Psoas muscle (tissue), 7 donors: ENCODE measurements at regions not wholly inside any gene's neighbourhood (a gene's known extent, or its start where the extent isn't known, plus 50 kb on each side); places are given as distances from the start of the nearest gene placed in this dataset.
A peak's percentile ranks its signal among the peaks of the same experiment; 100 is the strongest.

ENCODE experiments used
- ATAC-seq, 4 donors: fragments of 200-7000 bp; cut with Tn5 transposase; one replicate each; pipeline ENCODE4 v1.9.1; 2020; ENCODE audit warnings: moderate library complexity in 3 of 4, mild to moderate bottlenecking in 2 of 4
- DNase-seq, 2 donors: peaks; one replicate each; pipeline ENCODE4 v3.0.0-alpha.2; 2020
- H3K27ac ChIP-seq: fragments of 200-600 bp; one replicate; pipeline ENCODE4 v1.8.0; 2022
- H3K27me3 ChIP-seq, 3 donors: fragments of 200-600 bp in 1 of 3; one replicate each; pipeline versions ENCODE4 v1.6.1 to v1.8.0; 2013 to 2022; ENCODE audit warnings: low read length in 2 of 3, mild to moderate bottlenecking in 2 of 3, moderate library complexity in 1 of 3; ENCODE audit not compliant: insufficient read depth in 3 of 3
- H3K36me3 ChIP-seq, 2 donors: fragments of 200-600 bp in 1 of 2; one replicate each; pipeline versions ENCODE4 v1.6.1 to v1.8.0; 2013 to 2022; ENCODE audit warnings: low read depth in 1 of 2, mild to moderate bottlenecking in 1 of 2, moderate library complexity in 1 of 2; ENCODE audit not compliant: insufficient read depth in 1 of 2
- H3K4me1 ChIP-seq: fragments of 200-600 bp; one replicate; pipeline ENCODE4 v1.8.0; 2022
- H3K4me3 ChIP-seq: fragments of 200-600 bp; one replicate; pipeline ENCODE4 v1.8.0; 2022; ENCODE audit warnings: mild to moderate bottlenecking
- H3K9me3 ChIP-seq: fragments of 200-600 bp; one replicate; pipeline ENCODE4 v1.8.0; 2022
- CTCF ChIP-seq: fragments of 200-600 bp; IDR thresholded peaks from one replicate; pipeline ENCODE4 v1.8.0; 2022; ENCODE audit warnings: antibody characterized with exemption
- WGBS, 3 donors: extraction: QIAGEN DNeasy Blood & Tissue Kit; methylation state at CpG; one replicate each; pipeline versions ENCODE4 v1.1.6 to v1.1.7; 2013; 5-methylcytosine and 5-hydroxymethylcytosine counted together
- intact Hi-C, 2 donors: fragments of 100-400 bp; cut with DNase I; formaldehyde crosslinking; loops; one replicate each; pipeline versions ENCODE4 v1.11.0 to v1.14.2; 2022
- donor health status: healthy with polysubstance abuse.
- donor health status: DM: no; HTN: no; CAD: no; lungs with moderate emphysema.
- donor health status: Bipolar disorder and iron deficiency.
- donor health status: healthy.
- donor health status: DM: yes; HTN: yes; CAD: no.
- donor health status: DM: no; HTN: no; CAD: no.
- donor health status: DM: yes; HTN: yes; CAD: no.

DNA sequence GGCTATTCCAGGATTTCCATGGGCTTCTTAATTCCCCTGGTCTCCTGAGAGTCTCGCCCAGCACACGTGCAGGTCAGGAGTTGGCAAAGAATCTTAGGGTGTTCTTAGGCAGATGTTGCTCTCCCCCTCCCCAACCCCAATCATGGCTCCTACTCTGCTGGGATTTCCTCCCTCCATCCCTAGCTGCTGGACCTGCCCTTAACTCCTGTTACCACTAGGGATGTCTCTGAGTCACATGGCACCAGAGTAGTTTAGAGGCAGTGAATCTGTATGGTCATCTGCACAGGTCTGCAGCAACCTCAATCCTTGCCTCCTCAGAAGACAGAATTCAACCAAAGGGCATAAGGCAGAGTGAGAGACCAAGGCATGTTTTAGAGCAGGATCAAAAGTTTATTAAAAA, 51.8 kb upstream of the CHST3 start:
- WGBS, 3 donors = 72 to 89% (median 81%) methylated on average over 2 of the region's 2 CpGs
- Histone ChIP-seq H3K36me3 (no peaks in the 10 kb centered on the region), H3K27me3 (no peaks in the 10 kb centered on the region), H3K4me3 (no peak overlapping the region), H3K4me1 (no peaks in the 10 kb centered on the region), H3K9me3 (no peaks in the 10 kb centered on the region), H3K27ac (no peak overlapping the region)
- no peak for ATAC-seq
- intact Hi-C loops = no loop called here
- no peak for TF ChIP-seq CTCF
- DNase-seq = no peak

GRCh38 chr10:71911296-71911953, 52.8 kb upstream of the CHST3 start:
- no peaks in the 10 kb centered on the region for H3K36me3 ChIP-seq
- H3K4me1 ChIP-seq = no peaks in the 10 kb centered on the region
- H3K27me3 ChIP-seq = no peaks in the 10 kb centered on the region
- ATAC-seq = peak in 1 of 4 donors; percentile 46
- 74 to 82% (median 77%) methylated on average over 10 of the region's 10 CpGs for WGBS, 3 donors
- intact Hi-C loops = no loop called here
- no peak overlapping the region for H3K4me3 ChIP-seq
- H3K27ac ChIP-seq = no peak overlapping the region
- no peaks in the 10 kb centered on the region for H3K9me3 ChIP-seq
- no peak for DNase-seq
- TF ChIP-seq CTCF = no peak

DNA sequence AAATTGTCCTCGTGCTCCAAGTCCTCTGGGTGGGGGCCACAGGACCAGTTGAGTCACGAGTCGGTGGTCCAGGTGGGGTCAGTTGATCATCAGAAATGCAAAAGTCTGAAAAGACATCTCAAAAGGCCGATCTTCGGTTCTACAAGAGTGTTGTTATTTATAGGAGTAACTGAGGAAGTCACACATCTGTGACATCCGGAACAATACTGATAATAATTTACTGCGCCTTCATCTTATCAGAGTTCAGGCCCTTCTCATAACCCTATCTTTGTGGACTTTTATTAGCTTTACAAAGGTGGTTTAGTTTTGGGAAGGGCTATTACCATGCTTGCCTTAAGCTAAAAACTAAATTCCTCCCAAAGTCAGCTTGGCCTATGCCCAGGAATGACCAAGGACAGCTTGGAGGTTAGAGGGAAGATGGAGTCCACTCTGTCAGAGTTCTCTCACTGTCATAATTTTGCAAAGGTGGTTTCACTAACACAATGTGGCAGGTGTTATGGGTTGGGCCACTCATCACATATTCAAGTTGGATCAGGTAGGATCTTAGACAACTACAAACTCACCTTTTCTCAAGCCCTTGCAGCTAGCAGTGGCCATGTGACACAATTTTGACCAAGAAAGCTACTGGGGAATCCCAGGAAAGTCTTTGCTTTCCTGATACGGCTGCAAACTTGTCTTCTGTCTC, 54.7 kb upstream of the CHST3 start:
- H3K36me3 ChIP-seq = no peaks in the 10 kb centered on the region
- no peaks in the 10 kb centered on the region for H3K4me1 ChIP-seq
- no peak for TF ChIP-seq CTCF
- no peaks in the 10 kb centered on the region for H3K9me3 ChIP-seq
- no peak overlapping the region for H3K4me3 ChIP-seq
- ATAC-seq (no peak), DNase-seq (no peak)
- intact Hi-C loops = no loop called here
- WGBS, 3 donors = 77 to 82% (median 77%) methylated on average over 8 of the region's 8 CpGs
- no peaks in the 10 kb centered on the region for H3K27me3 ChIP-seq
- H3K27ac ChIP-seq = no peak overlapping the region

- no peak for TF ChIP-seq CTCF
- ATAC-seq (no peak), DNase-seq (no peak)
- Histone ChIP-seq H3K27ac (no peak overlapping the region), H3K36me3 (no peaks in the 10 kb centered on the region), H3K4me3 (no peak overlapping the region), H3K9me3 (no peaks in the 10 kb centered on the region), H3K27me3 (no peaks in the 10 kb centered on the region), H3K4me1 (no peaks in the 10 kb centered on the region)
- 84 to 88% (median 86%) methylated on average over 5 of the region's 5 CpGs for WGBS, 3 donors
- intact Hi-C loops = no loop called here
These were observed 55.2 kb upstream of the CHST3 start for GRCh38 chr10:71908998-71909397.
